ENCODE measurements at regions not wholly inside any gene's neighbourhood (a gene's known extent, or its start where the extent isn't known, plus 50 kb on each side); places are given as distances from the start of the nearest gene placed in this dataset.

DNA sequence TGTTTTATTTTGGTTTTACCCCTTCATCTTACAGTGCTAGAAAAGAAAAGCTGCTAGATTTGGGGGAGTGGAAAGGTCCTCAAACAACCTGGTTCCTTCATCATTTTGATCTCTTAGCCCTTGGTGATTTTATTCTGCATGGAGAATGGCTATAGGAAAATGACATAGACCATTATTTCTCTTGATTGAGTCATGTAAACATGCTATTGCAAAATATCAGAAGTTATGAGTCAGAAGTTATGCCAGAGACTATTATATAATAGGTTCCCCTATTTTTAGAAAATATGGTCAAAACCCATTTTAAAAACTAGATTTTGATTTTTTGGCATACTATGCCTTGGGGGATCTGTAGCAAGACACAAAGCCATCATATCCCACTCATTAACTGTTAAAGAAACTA, 83.7 kb upstream of the FAM9C start:
- Mint-ChIP-seq H3K27ac (no peak overlapping the region), H3K27me3 (ENCODE audit: low read depth) (no peaks in the 10 kb centered on the region), H3K4me1 (ENCODE audit: low read depth) (peaks cover 70% of the 10 kb centered on the region), H3K36me3 (ENCODE audit: low read depth) (peaks cover 3% of the 10 kb centered on the region), H3K9me3 (ENCODE audit: insufficient read depth) (no peaks in the 10 kb centered on the region), H3K4me3 (no peak overlapping the region)
- DNase-seq (no peak), ATAC-seq (no peak)
- ChIA-PET POLR2A (no interaction called here), CTCF (no interaction called here)

GRCh38 chrX:13126775-13127174, 82.4 kb upstream of the FAM9C start:
- peaks cover 2% of the 10 kb centered on the region for H3K9me3 Mint-ChIP-seq (ENCODE audit: insufficient read depth)
- peaks cover 8% of the 10 kb centered on the region for H3K36me3 Mint-ChIP-seq (ENCODE audit: low read depth)
- no peak for DNase-seq
- no peaks in the 10 kb centered on the region for H3K27me3 Mint-ChIP-seq (ENCODE audit: low read depth)
- H3K4me3 Mint-ChIP-seq: no peak overlapping the region
- peaks cover 74% of the 10 kb centered on the region for H3K4me1 Mint-ChIP-seq (ENCODE audit: low read depth)
- H3K27ac Mint-ChIP-seq: no peak overlapping the region
- CTCF ChIA-PET: interaction anchor here (1.5 kb wide), 1 partner anchor 34 kb away, joined by 5 read pairs; no protein-coding TSS in a partner anchor
- POLR2A ChIA-PET: no interaction called here
- no peak for ATAC-seq

DNA sequence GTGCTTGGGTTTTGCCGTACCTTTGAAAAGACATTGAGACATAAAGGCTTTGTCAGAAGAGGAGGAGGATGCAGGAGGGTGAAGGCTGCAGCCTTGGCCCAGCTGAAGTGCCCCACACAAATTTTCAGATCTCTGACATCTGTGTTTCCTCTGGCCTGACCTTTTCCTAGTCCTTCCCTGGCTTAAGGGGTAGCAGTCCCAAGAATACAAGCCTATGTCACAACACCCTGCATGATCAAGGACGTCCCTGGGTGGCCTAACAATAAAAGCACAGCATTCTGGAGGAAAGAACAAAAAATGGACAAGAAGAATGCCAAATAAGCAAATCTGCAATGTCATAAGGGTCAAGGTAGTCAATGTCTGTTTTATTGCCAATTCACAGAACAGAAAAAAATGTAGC, 80.8 kb upstream of the FAM9C start:
- no peak for DNase-seq
- peaks cover 62% of the 10 kb centered on the region for H3K4me1 Mint-ChIP-seq (ENCODE audit: low read depth)
- CTCF ChIA-PET: interaction anchor here (1.3 to 2.2 kb wide), 3 partner anchors 33 to 178 kb away, joined by 3 to 6 read pairs (median 5); no protein-coding TSS in a partner anchor
- POLR2A ChIA-PET: no interaction called here
- ATAC-seq: no peak
- H3K9me3 Mint-ChIP-seq (ENCODE audit: insufficient read depth): peaks cover 3% of the 10 kb centered on the region
- H3K4me3 Mint-ChIP-seq: no peak overlapping the region
- no peak overlapping the region for H3K27ac Mint-ChIP-seq
- H3K36me3 Mint-ChIP-seq (ENCODE audit: low read depth): peaks cover 8% of the 10 kb centered on the region
- no peaks in the 10 kb centered on the region for H3K27me3 Mint-ChIP-seq (ENCODE audit: low read depth)

- H3K27me3 Mint-ChIP-seq (ENCODE audit: low read depth): no peaks in the 10 kb centered on the region
- H3K36me3 Mint-ChIP-seq (ENCODE audit: low read depth): peaks cover 8% of the 10 kb centered on the region
- peak overlapping the region; percentile 89 for H3K27ac Mint-ChIP-seq
- ChIA-PET POLR2A (interaction anchor here (1.5 kb wide), 1 partner anchor 146 kb away, joined by 6 read pairs; no protein-coding TSS in a partner anchor), CTCF (interaction anchor here (0.7 to 2.3 kb wide), 5 partner anchors 23 to 221 kb away, joined by 3 to 9 read pairs (median 6); no protein-coding TSS in a partner anchor)
- ATAC-seq (peak; percentile 75), DNase-seq (no peak)
- peak overlapping the region; percentile 61 for H3K4me3 Mint-ChIP-seq
- H3K9me3 Mint-ChIP-seq (ENCODE audit: insufficient read depth): peaks cover 3% of the 10 kb centered on the region
- peaks cover 57% of the 10 kb centered on the region for H3K4me1 Mint-ChIP-seq (ENCODE audit: low read depth)
Observed at GRCh38 chrX:13123857-13124345, 79.5 kb upstream of the FAM9C start.

GRCh38 chrX:13123247-13123856, 78.9 kb upstream of the FAM9C start:
- Mint-ChIP-seq H3K4me1 (ENCODE audit: low read depth) (peaks cover 56% of the 10 kb centered on the region), H3K36me3 (ENCODE audit: low read depth) (peaks cover 8% of the 10 kb centered on the region), H3K9me3 (ENCODE audit: insufficient read depth) (peaks cover 3% of the 10 kb centered on the region), H3K4me3 (peak overlapping the region; percentile 61), H3K27ac (peak overlapping the region; percentile 89), H3K27me3 (ENCODE audit: low read depth) (no peaks in the 10 kb centered on the region)
- DNase-seq: no peak
- ChIA-PET POLR2A (interaction anchor here (1.5 kb wide), 1 partner anchor 145 kb away, joined by 6 read pairs; no protein-coding TSS in a partner anchor), CTCF (interaction anchor here (0.7 to 2.3 kb wide), 4 partner anchors 31 to 221 kb away, joined by 3 to 9 read pairs (median 7); no protein-coding TSS in a partner anchor)
- peak; percentile 56 for ATAC-seq

GRCh38 chrX:13121020-13121555, 76.7 kb upstream of the FAM9C start:
- POLR2A ChIA-PET: no interaction called here
- Mint-ChIP-seq H3K27ac (no peak overlapping the region), H3K4me3 (no peak overlapping the region), H3K36me3 (ENCODE audit: low read depth) (peaks cover 12% of the 10 kb centered on the region), H3K4me1 (ENCODE audit: low read depth) (peaks cover 40% of the 10 kb centered on the region), H3K27me3 (ENCODE audit: low read depth) (no peaks in the 10 kb centered on the region), H3K9me3 (ENCODE audit: insufficient read depth) (peaks cover 11% of the 10 kb centered on the region)
- DNase-seq (no peak), ATAC-seq (no peak)
- CTCF ChIA-PET: interaction anchor here (0.8 kb wide), 1 partner anchor 174 kb away, joined by 4 read pairs; no protein-coding TSS in a partner anchor

DNA sequence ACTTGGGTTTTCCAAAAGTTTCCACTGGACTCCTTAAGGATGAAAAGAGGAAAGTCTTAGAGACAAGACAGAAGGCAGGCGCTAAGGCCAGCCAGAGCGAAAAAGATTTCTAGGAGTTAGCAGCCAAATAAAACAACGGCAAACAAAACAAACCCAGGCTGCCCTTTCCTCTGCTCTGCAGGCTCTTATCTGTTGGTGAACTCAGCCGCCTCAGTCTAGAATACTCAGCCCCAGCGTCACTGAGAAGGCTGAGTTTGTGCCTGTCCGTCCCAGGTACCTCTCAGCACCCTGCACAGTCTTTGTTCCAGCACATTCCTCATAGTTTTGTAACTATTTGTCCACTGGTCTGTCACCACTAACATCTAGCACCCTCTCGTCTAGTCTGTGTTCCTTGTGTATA, 75.6 kb upstream of the FAM9C start:
- no peak for DNase-seq
- Mint-ChIP-seq H3K36me3 (ENCODE audit: low read depth) (peaks cover 12% of the 10 kb centered on the region), H3K4me1 (ENCODE audit: low read depth) (peaks cover 35% of the 10 kb centered on the region), H3K9me3 (ENCODE audit: insufficient read depth) (peaks cover 11% of the 10 kb centered on the region), H3K27ac (no peak overlapping the region), H3K27me3 (ENCODE audit: low read depth) (no peaks in the 10 kb centered on the region), H3K4me3 (no peak overlapping the region)
- POLR2A ChIA-PET: no interaction called here
- CTCF ChIA-PET: no interaction called here
- no peak for ATAC-seq

GRCh38 chrX:13119386-13119785, 75.0 kb upstream of the FAM9C start:
- Mint-ChIP-seq H3K4me3 (no peak overlapping the region), H3K4me1 (ENCODE audit: low read depth) (peaks cover 29% of the 10 kb centered on the region), H3K36me3 (ENCODE audit: low read depth) (peaks cover 12% of the 10 kb centered on the region), H3K27me3 (ENCODE audit: low read depth) (no peaks in the 10 kb centered on the region), H3K27ac (no peak overlapping the region), H3K9me3 (ENCODE audit: insufficient read depth) (peaks cover 11% of the 10 kb centered on the region)
- POLR2A ChIA-PET: no interaction called here
- CTCF ChIA-PET: no interaction called here
- no peak for DNase-seq
- no peak for ATAC-seq

DNA sequence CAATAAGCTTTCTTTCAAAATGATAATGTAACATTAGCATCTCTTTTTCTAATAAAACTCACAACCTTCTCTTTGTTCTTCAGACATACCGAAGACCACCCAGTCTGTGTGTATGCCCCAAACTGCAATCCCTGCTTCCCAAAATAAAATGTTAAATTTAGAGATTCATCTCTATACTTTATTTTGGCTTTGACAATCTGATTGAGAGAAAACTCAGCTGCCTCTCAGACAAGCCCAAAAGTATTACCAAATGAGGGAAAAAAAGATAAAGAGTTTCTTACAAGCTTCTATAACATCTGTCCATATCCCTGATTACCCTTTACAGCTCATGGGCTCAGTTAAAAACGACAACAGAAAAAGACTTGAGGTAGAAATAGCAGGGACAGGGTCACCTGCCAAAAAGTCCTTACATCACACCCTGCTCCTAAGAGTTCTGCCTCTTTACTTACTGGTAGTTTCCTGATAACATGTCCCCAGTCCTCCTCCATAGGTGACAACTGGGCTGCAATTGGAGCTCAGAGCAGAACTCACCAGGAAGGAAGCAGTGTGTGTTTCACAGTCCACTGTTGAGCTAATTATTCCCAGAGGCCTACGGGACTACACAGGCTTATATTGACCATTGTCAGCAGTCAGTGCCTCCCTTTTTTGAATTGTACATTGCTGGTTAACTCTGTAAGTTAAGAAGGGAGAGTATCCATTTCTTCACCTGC, 70.9 kb upstream of the FAM9C start:
- POLR2A ChIA-PET: no interaction called here
- no peaks in the 10 kb centered on the region for H3K27me3 Mint-ChIP-seq (ENCODE audit: low read depth)

DNA sequence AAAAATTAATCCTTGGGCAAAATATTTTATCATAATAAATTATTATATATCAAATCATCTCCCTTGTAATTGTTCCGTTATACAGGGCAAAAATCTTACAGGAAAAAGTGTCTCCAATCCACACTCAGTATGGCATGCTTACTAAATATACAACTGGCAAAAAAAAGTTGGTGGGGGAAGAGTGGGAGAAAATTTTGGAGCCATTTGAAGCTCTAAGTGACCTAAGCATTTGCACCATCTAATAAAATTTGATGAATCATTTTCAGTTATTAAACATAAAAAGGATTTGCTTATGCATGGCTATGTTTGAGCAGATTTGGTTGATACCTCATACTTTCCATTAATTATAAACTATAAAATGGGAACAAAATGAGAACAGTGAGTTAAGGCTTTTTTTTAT, 68.1 kb upstream of the FAM9C start:
- CTCF ChIA-PET: no interaction called here
- Mint-ChIP-seq H3K27me3 (ENCODE audit: low read depth) (no peaks in the 10 kb centered on the region), H3K4me3 (no peak overlapping the region), H3K36me3 (ENCODE audit: low read depth) (peaks cover 2% of the 10 kb centered on the region), H3K9me3 (ENCODE audit: insufficient read depth) (peaks cover 5% of the 10 kb centered on the region), H3K4me1 (ENCODE audit: low read depth) (no peaks in the 10 kb centered on the region), H3K27ac (no peak overlapping the region)
- POLR2A ChIA-PET: no interaction called here
- ATAC-seq (no peak), DNase-seq (no peak)

More for the DNA sequence above, 70.9 kb upstream of the FAM9C start:
- peaks cover 4% of the 10 kb centered on the region for H3K36me3 Mint-ChIP-seq (ENCODE audit: low read depth)
- H3K4me3 Mint-ChIP-seq: no peak overlapping the region
- ATAC-seq (no peak), DNase-seq (no peak)
- H3K27ac Mint-ChIP-seq: no peak overlapping the region
- no peaks in the 10 kb centered on the region for H3K4me1 Mint-ChIP-seq (ENCODE audit: low read depth)
- CTCF ChIA-PET: interaction anchor here (1.1 kb wide), 1 partner anchor 10 kb away, joined by 3 read pairs; no protein-coding TSS in a partner anchor
- H3K9me3 Mint-ChIP-seq (ENCODE audit: insufficient read depth): peaks cover 8% of the 10 kb centered on the region

GRCh38 chrX:13110433-13111324, 66.3 kb upstream of the FAM9C start:
- Mint-ChIP-seq H3K4me1 (ENCODE audit: low read depth) (no peaks in the 10 kb centered on the region), H3K27ac (no peak overlapping the region), H3K4me3 (no peak overlapping the region), H3K27me3 (ENCODE audit: low read depth) (no peaks in the 10 kb centered on the region), H3K36me3 (ENCODE audit: low read depth) (no peaks in the 10 kb centered on the region), H3K9me3 (ENCODE audit: insufficient read depth) (no peaks in the 10 kb centered on the region)
- ATAC-seq (no peak), DNase-seq (no peak)
- ChIA-PET CTCF (no interaction called here), POLR2A (no interaction called here)
